ENCODE measurements at regions not wholly inside any gene's neighbourhood (a gene's known extent, or its start where the extent isn't known, plus 50 kb on each side); places are given as distances from the start of the nearest gene placed in this dataset.

- TF ChIP-seq CTCF (optimal IDR thresholded peaks at IDR 0.05 in 1 of 3, IDR thresholded peaks at IDR 0.05 in 1 of 3, conservative IDR thresholded peaks at IDR 0.05 in 1 of 3; ENCODE audit: extremely low read depth in 1 of 3, insufficient read depth in 2 of 3, low read length in 3 of 3) (no peak), EZH2 (IDR thresholded peaks at IDR 0.05; ENCODE audit: low read length) (no peak)
Measured at GRCh38 chr6:164214066-164214465, 799.5 kb downstream of the QKI start.

Data from keratinocyte (primary cell).